ENCODE measurements at regions not wholly inside any gene's neighbourhood (a gene's known extent, or its start where the extent isn't known, plus 50 kb on each side); places are given as distances from the start of the nearest gene placed in this dataset.
"Not testable (repeated sequence)": the region's sequence is repeated elsewhere in the genome, so short reads cannot be mapped to it uniquely, and the experiment has no call there.

GRCh38 chr2:67579806-67580205 lies 182.7 kb downstream of the ETAA1 start:
- H3K4me3 ChIP-seq (replicated peaks in 1 of 3), result no peak overlapping the region
- no peak overlapping the region for H3K27ac ChIP-seq
- H3K27me3 ChIP-seq, result no peaks in the 10 kb centered on the region
- TF ChIP-seq POLR2A (IDR thresholded peaks at IDR 0.05), result no peak
- TF ChIP-seq CTCF (IDR thresholded peaks at IDR 0.05), result no peak
- WGBS, 2 donors, result 0 to 68% methylated on average over 1 of the region's 1 CpG
- H3K9me3 ChIP-seq, result no peaks in the 10 kb centered on the region
- intact Hi-C loops (cut with DNase I), result no loop called here
- H3K36me3 ChIP-seq, result no peaks in the 10 kb centered on the region
- DNase-seq, result no peak
- H3K4me1 ChIP-seq, result no peaks in the 10 kb centered on the region

- TF ChIP-seq CTCF (IDR thresholded peaks at IDR 0.05), result no peak
- TF ChIP-seq POLR2A (IDR thresholded peaks at IDR 0.05), result no peak
- Histone ChIP-seq H3K27ac (no peak overlapping the region), H3K9me3 (no peaks in the 10 kb centered on the region), H3K36me3 (no peaks in the 10 kb centered on the region), H3K4me1 (no peaks in the 10 kb centered on the region), H3K4me3 (replicated peaks in 1 of 3) (no peak overlapping the region), H3K27me3 (no peaks in the 10 kb centered on the region)
- WGBS, 2 donors, result 67 to 68% methylated on average over 7 of the region's 7 CpGs
- intact Hi-C loops (cut with DNase I), result no loop called here
- DNase-seq, result no peak
Measured at GRCh38 chr2:67581751-67582150, 184.6 kb downstream of the ETAA1 start.

GRCh38 chr2:67583185-67583584 lies 186.1 kb downstream of the ETAA1 start:
- Histone ChIP-seq H3K36me3 (no peaks in the 10 kb centered on the region), H3K4me1 (no peaks in the 10 kb centered on the region), H3K9me3 (no peaks in the 10 kb centered on the region), H3K4me3 (replicated peaks in 1 of 3) (no peak overlapping the region), H3K27me3 (no peaks in the 10 kb centered on the region), H3K27ac (no peak overlapping the region)
- no peak for DNase-seq
- TF ChIP-seq CTCF (IDR thresholded peaks at IDR 0.05) (no peak), POLR2A (IDR thresholded peaks at IDR 0.05) (no peak)
- intact Hi-C loops (cut with DNase I), result no loop called here
- WGBS, 2 donors, result 96% methylated on average over 2 of the region's 2 CpGs

- no peaks in the 10 kb centered on the region for H3K9me3 ChIP-seq
- no peak overlapping the region for H3K27ac ChIP-seq
- DNase-seq, result no peak
- TF ChIP-seq CTCF (IDR thresholded peaks at IDR 0.05) (no peak), POLR2A (IDR thresholded peaks at IDR 0.05) (no peak)
- H3K36me3 ChIP-seq, result no peaks in the 10 kb centered on the region
- H3K27me3 ChIP-seq, result no peaks in the 10 kb centered on the region
- H3K4me1 ChIP-seq, result no peaks in the 10 kb centered on the region
- intact Hi-C loops (cut with DNase I), result no loop called here
- no peak overlapping the region for H3K4me3 ChIP-seq (replicated peaks in 1 of 3)
Measured at GRCh38 chr2:67585400-67585799, 188.3 kb downstream of the ETAA1 start.

GRCh38 chr2:67589121-67589520 lies 192.0 kb downstream of the ETAA1 start:
- H3K9me3 ChIP-seq; H3K27ac ChIP-seq; H3K36me3 ChIP-seq; H3K4me3 ChIP-seq (replicated peaks in 1 of 3); DNase-seq; H3K4me1 ChIP-seq; H3K27me3 ChIP-seq; intact Hi-C loops (cut with DNase I): not testable (repeated sequence)
- WGBS, 2 donors, result 73 to 76% methylated on average over 6 of the region's 6 CpGs

- DNase-seq; H3K4me3 ChIP-seq (replicated peaks in 1 of 3); H3K27ac ChIP-seq; intact Hi-C loops (cut with DNase I); H3K36me3 ChIP-seq; H3K9me3 ChIP-seq; H3K27me3 ChIP-seq; H3K4me1 ChIP-seq: not testable (repeated sequence)
Measured at GRCh38 chr2:67594522-67594921, 197.4 kb downstream of the ETAA1 start.
